K562 (cell line): ENCODE measurements at regions not wholly inside any gene's neighbourhood (a gene's known extent, or its start where the extent isn't known, plus 50 kb on each side); places are given as distances from the start of the nearest gene placed in this dataset.

Source experiments
- ATAC-seq: fragments of 200-7000 bp; cut with Tn5 transposase; 3 replicates; pipeline ENCODE4 v1.9.1; 2020; ENCODE audit warnings: moderate library complexity
- BruUV-seq: library from RNA; stranded (reverse); fragments of 400-500 nt; replicated peaks from 2 replicates; lab custom pipeline; 2021; lab: Mats Ljungman, UMichigan
- CTCF ChIA-PET: fragments of 300-600 bp; formaldehyde crosslinking; extraction: SDS; loops from one replicate; lab custom pipeline; 2021; ENCODE audit warnings: low intra/inter-chr PET ratio; lab: Yijun Ruan, JAX
- POLR2A ChIA-PET: fragments of 300-600, 350-650 bp; sonication (Branson Sonifier 250); formaldehyde crosslinking; extraction: SDS; loops from one replicate; lab custom pipeline; 2021; ENCODE audit warnings: antibody characterized with exemption, inconsistent platforms; lab: Yijun Ruan, JAX
- DNase-seq, 4 experiments: peaks; one replicate each; pipeline versions ENCODE4 v3.0.0 to v3.0.0-alpha.2; 2011 to 2018; ENCODE audit warnings: low spot score in 3 of 4, mixed read lengths in 3 of 4; ENCODE audit errors: extremely low read depth in 1 of 4
- FAIRE-seq: peaks from 2 replicates; lab custom pipeline; 2011; peaks lifted over from hg19 to GRCh38; lab: Jason Lieb, UNC
- H2AFZ ChIP-seq: 2 replicates; pipeline ENCODE4 v1.6.0; 2011; ENCODE audit warnings: low read depth, low read length, control low read depth, inconsistent platforms
- H3K27ac ChIP-seq: fragments of 200-600 bp; 3 replicates; pipeline ENCODE4 v1.8.0; 2011; ENCODE audit warnings: low read depth, mild to moderate bottlenecking, control low read depth, inconsistent platforms, low read length, moderate library complexity, mixed read lengths; ENCODE audit errors: extremely low read depth
- H3K27me3 ChIP-seq, 2 experiments: fragments of 300-600 bp in 1 of 2; 2 replicates in 1 of 2; 3 replicates in 1 of 2; pipeline versions ENCODE4 v1.6.0 to v1.8.0; 2011; ENCODE audit warnings: inconsistent platforms in 2 of 2, low read length in 2 of 2, mild to moderate bottlenecking in 1 of 2, mixed read lengths in 1 of 2, moderate library complexity in 1 of 2; ENCODE audit not compliant: control insufficient read depth in 2 of 2, insufficient read depth in 2 of 2
- H3K36me3 ChIP-seq: fragments of 300-600 bp; 3 replicates; pipeline ENCODE4 v1.8.0; 2011; ENCODE audit warnings: mild to moderate bottlenecking, low read length, inconsistent platforms; ENCODE audit not compliant: control insufficient read depth, insufficient read depth
- H3K4me1 ChIP-seq, 2 experiments: fragments of 200-600 bp in 1 of 2; replicated peaks in 1 of 2; 2 replicates in 1 of 2; 3 replicates in 1 of 2; pipeline versions ENCODE4 v1.5.1 to v1.8.0; 2011; ENCODE audit warnings: inconsistent platforms in 2 of 2, low read length in 2 of 2, mild to moderate bottlenecking in 1 of 2, mixed read lengths in 1 of 2, moderate library complexity in 1 of 2; ENCODE audit not compliant: control insufficient read depth in 2 of 2, insufficient read depth in 2 of 2
- H3K4me2 ChIP-seq: 2 replicates; pipeline ENCODE4 v1.6.1; 2011; ENCODE audit warnings: low read length, control low read depth, inconsistent platforms, mixed read lengths; ENCODE audit not compliant: insufficient read depth
- H3K4me3 ChIP-seq: fragments of 200-600 bp; sonication (generic), shearing (Covaris generic); 2 replicates; pipeline ENCODE4 v1.5.1; 2016; ENCODE audit warnings: control low read depth, inconsistent platforms
- H3K79me2 ChIP-seq: fragments of 200-600 bp; 3 replicates; pipeline ENCODE4 v1.8.0; 2011; ENCODE audit warnings: low read length, inconsistent platforms; ENCODE audit not compliant: control insufficient read depth, insufficient read depth
- H3K9ac ChIP-seq, 2 experiments: 2 replicates each; pipeline versions ENCODE4 v1.6.0 to v1.6.1; 2011; ENCODE audit warnings: low read depth in 2 of 2, low read length in 2 of 2, control low read depth in 1 of 2, inconsistent platforms in 1 of 2, mild to moderate bottlenecking in 1 of 2, mixed read lengths in 1 of 2; ENCODE audit not compliant: insufficient read depth in 1 of 2
- H3K9me1 ChIP-seq: one replicate; pipeline ENCODE4 v1.6.0; 2011; ENCODE audit warnings: inconsistent platforms, mild to moderate bottlenecking, low read length, moderate library complexity; ENCODE audit not compliant: control insufficient read depth, insufficient read depth
- H3K9me3 ChIP-seq: replicated peaks from 2 replicates; pipeline ENCODE4 v1.5.1; 2011; ENCODE audit warnings: low read depth, low read length, inconsistent platforms; ENCODE audit not compliant: control insufficient read depth, insufficient read depth
- H4K20me1 ChIP-seq: replicated peaks from 2 replicates; pipeline ENCODE4 v1.6.1; 2011; ENCODE audit warnings: low read length, inconsistent platforms, mixed read lengths; ENCODE audit not compliant: control insufficient read depth, insufficient read depth
- LEF1 ChIP-seq: fragments of 450-650 bp; IDR thresholded peaks from 2 replicates; pipeline ENCODE4 v1.6.1; 2016; ENCODE audit warnings: mild to moderate bottlenecking
- NFIX ChIP-seq: fragments of 250-450 bp; sonication (Bioruptor Pico); IDR thresholded peaks from 2 replicates; pipeline ENCODE4 v1.4.0; 2020; ENCODE audit warnings: low read depth, mild to moderate bottlenecking, moderate library complexity
- STAG1 ChIP-seq: sonication (generic); formaldehyde crosslinking; IDR thresholded peaks from 2 replicates; pipeline ENCODE4 v1.5.0; 2020; ENCODE audit warnings: missing genetic modification reagents, borderline replicate concordance
- TAF1 ChIP-seq: IDR thresholded peaks from 2 replicates; pipeline ENCODE4 v1.6.1; 2011; ENCODE audit warnings: mild to moderate bottlenecking, low read length, moderate library complexity; ENCODE audit not compliant: insufficient read depth, control insufficient read depth, severe bottlenecking; ENCODE audit errors: extremely low read depth
- WGBS: fragments of 100-300 bp; shearing (Covaris generic); methylation state at CpG from one replicate; pipeline ENCODE4 v1.1.6; 2016; ENCODE audit warnings: low coverage, mixed read lengths; ENCODE audit not compliant: insufficient coverage; ENCODE audit errors: missing lambda C conversion rate; 5-methylcytosine and 5-hydroxymethylcytosine counted together
- in situ Hi-C: fragments of 300-500 bp; cut with MboI; formaldehyde crosslinking; loops from 4 replicates; pipeline ENCODE4 v1.15.0; 2018; ENCODE audit warnings: inconsistent platforms, mixed read lengths
- intact Hi-C: fragments of 100-400 bp; cut with micrococcal nuclease; formaldehyde crosslinking; loops from 2 replicates; pipeline ENCODE4 v1.14.2; 2022
- TF ChIP-seq, protein P1 (sequence below): sonication (generic); formaldehyde crosslinking; IDR thresholded peaks from 2 replicates; pipeline ENCODE4 v1.8.0; 2022; ENCODE audit warnings: mild to moderate bottlenecking, low read depth, missing genetic modification reagents
- TF ChIP-seq, protein P2 (sequence below): fragments of 250-450 bp; sonication (Bioruptor Pico); IDR thresholded peaks from 2 replicates; pipeline ENCODE4 v1.8.0; 2022; ENCODE audit warnings: inconsistent platforms
- TF ChIP-seq, protein P3 (sequence below): fragments of 250-450 bp; sonication (Bioruptor Pico); IDR thresholded peaks from 2 replicates; pipeline ENCODE4 v1.5.0; 2021

- FAIRE-seq (no peak), DNase-seq (no peak), ATAC-seq (no peak)
- 2% methylated on average over 3 of the region's 3 CpGs for WGBS
- in situ Hi-C loops (no loop called here), intact Hi-C loops (no loop called here)
- ChIA-PET POLR2A (no interaction called here), CTCF (no interaction called here)
- no peak overlapping the region for H3K4me2 ChIP-seq
- TF ChIP-seq, protein P1, sequence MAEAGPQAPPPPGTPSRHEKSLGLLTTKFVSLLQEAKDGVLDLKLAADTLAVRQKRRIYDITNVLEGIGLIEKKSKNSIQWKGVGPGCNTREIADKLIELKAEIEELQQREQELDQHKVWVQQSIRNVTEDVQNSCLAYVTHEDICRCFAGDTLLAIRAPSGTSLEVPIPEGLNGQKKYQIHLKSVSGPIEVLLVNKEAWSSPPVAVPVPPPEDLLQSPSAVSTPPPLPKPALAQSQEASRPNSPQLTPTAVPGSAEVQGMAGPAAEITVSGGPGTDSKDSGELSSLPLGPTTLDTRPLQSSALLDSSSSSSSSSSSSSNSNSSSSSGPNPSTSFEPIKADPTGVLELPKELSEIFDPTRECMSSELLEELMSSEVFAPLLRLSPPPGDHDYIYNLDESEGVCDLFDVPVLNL (CRISPR knock-in tag): no peak
- TF ChIP-seq NFIX (CRISPR knock-in tag) (no peak), STAG1 (no peak), LEF1 (no peak), TAF1 (no peak)
- TF ChIP-seq, protein P2, sequence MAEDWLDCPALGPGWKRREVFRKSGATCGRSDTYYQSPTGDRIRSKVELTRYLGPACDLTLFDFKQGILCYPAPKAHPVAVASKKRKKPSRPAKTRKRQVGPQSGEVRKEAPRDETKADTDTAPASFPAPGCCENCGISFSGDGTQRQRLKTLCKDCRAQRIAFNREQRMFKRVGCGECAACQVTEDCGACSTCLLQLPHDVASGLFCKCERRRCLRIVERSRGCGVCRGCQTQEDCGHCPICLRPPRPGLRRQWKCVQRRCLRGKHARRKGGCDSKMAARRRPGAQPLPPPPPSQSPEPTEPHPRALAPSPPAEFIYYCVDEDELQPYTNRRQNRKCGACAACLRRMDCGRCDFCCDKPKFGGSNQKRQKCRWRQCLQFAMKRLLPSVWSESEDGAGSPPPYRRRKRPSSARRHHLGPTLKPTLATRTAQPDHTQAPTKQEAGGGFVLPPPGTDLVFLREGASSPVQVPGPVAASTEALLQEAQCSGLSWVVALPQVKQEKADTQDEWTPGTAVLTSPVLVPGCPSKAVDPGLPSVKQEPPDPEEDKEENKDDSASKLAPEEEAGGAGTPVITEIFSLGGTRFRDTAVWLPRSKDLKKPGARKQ (CRISPR knock-in tag): no peak
- TF ChIP-seq, protein P3, sequence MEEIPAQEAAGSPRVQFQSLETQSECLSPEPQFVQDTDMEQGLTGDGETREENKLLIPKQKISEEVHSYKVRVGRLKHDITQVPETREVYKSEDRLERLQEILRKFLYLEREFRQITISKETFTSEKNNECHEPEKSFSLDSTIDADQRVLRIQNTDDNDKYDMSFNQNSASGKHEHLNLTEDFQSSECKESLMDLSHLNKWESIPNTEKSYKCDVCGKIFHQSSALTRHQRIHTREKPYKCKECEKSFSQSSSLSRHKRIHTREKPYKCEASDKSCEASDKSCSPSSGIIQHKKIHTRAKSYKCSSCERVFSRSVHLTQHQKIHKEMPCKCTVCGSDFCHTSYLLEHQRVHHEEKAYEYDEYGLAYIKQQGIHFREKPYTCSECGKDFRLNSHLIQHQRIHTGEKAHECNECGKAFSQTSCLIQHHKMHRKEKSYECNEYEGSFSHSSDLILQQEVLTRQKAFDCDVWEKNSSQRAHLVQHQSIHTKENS (CRISPR knock-in tag): no peak
- H3K79me2 ChIP-seq: no peaks in the 10 kb centered on the region
- H3K4me1 ChIP-seq: no peaks in the 10 kb centered on the region
- no peak overlapping the region for H2AFZ ChIP-seq
- no peak overlapping the region for H3K9ac ChIP-seq
- no peaks in the 10 kb centered on the region for H3K9me1 ChIP-seq
- H3K36me3 ChIP-seq: no peaks in the 10 kb centered on the region
- no peaks in the 10 kb centered on the region for H4K20me1 ChIP-seq
- no peaks in the 10 kb centered on the region for H3K27me3 ChIP-seq
- no peaks in the 10 kb centered on the region for H3K9me3 ChIP-seq
- BruUV-seq: no TSS peak
- H3K4me3 ChIP-seq: no peak overlapping the region
- no peak overlapping the region for H3K27ac ChIP-seq
Measured at GRCh38 chr12:67891596-67891995, 97.7 kb upstream of the IFNG-AS1 start.
